AG09319 (cell line): ENCODE measurements at regions not wholly inside any gene's neighbourhood (a gene's known extent, or its start where the extent isn't known, plus 50 kb on each side); places are given as distances from the start of the nearest gene placed in this dataset.

Experiments used
- DNase-seq: peaks from one replicate; pipeline ENCODE4 v3.0.0-alpha.2; 2010; ENCODE audit warnings: low read depth; ENCODE audit errors: extremely low read depth
- CTCF ChIP-seq: IDR thresholded peaks from 2 replicates; pipeline ENCODE4 v1.5.1; 2011; ENCODE audit warnings: low read depth, mild to moderate bottlenecking, inconsistent platforms, low read length, moderate library complexity

GRCh38 chr3:90221900-90222299 lies 1114.5 kb downstream of the EPHA3 start:
- no peak for DNase-seq
- no peak for TF ChIP-seq CTCF

GRCh38 chr3:90241481-90241880 lies 1134.1 kb downstream of the EPHA3 start:
- TF ChIP-seq CTCF = no peak
- no peak for DNase-seq

- DNase-seq = no peak
- no peak for TF ChIP-seq CTCF
Measured at GRCh38 chr3:90253131-90253530, 1145.7 kb downstream of the EPHA3 start.

GRCh38 chr3:90261481-90262433 lies 1154.3 kb downstream of the EPHA3 start:
- DNase-seq = no peak
- no peak for TF ChIP-seq CTCF
